ENCODE measurements at regions not wholly inside any gene's neighbourhood (a gene's known extent, or its start where the extent isn't known, plus 50 kb on each side); places are given as distances from the start of the nearest gene placed in this dataset.

- TF ChIP-seq POLR2AphosphoS5 (IDR thresholded peaks at IDR 0.05; ENCODE audit: low read depth, low read length) = no peak
- no peak for TF ChIP-seq POLR2A (IDR thresholded peaks at IDR 0.05; ENCODE audit: low read depth, low read length)
- TF ChIP-seq TAF1 (IDR thresholded peaks at IDR 0.05; ENCODE audit: borderline replicate concordance, low read depth, low read length) = no peak
Measured at GRCh38 chr3:98964784-98965183, 63.3 kb upstream of the DCBLD2 start.

Data from GM12892 (cell line).